ENCODE measurements at regions not wholly inside any gene's neighbourhood (a gene's known extent, or its start where the extent isn't known, plus 50 kb on each side); places are given as distances from the start of the nearest gene placed in this dataset.

DNA sequence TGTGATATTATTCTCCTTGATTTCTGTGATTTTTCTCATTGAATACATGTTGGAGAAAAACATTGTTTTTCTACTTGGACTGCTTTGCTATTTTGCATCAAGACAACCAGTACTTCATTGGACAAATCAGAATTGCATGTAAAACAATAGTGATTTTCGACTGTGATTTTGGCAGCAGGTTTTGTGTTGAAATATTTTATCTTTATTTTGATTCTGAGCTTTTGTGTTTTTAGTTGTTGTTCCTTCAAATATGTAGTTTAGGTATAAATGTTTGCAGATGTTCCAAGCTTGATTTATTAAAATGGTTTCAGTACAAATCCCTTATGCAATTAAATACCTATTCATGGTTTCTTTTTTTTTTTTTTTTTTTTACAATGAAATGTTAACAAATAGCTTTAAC is 754.1 kb downstream of the DOK5 start:
- DNase-seq, result no peak

DNA sequence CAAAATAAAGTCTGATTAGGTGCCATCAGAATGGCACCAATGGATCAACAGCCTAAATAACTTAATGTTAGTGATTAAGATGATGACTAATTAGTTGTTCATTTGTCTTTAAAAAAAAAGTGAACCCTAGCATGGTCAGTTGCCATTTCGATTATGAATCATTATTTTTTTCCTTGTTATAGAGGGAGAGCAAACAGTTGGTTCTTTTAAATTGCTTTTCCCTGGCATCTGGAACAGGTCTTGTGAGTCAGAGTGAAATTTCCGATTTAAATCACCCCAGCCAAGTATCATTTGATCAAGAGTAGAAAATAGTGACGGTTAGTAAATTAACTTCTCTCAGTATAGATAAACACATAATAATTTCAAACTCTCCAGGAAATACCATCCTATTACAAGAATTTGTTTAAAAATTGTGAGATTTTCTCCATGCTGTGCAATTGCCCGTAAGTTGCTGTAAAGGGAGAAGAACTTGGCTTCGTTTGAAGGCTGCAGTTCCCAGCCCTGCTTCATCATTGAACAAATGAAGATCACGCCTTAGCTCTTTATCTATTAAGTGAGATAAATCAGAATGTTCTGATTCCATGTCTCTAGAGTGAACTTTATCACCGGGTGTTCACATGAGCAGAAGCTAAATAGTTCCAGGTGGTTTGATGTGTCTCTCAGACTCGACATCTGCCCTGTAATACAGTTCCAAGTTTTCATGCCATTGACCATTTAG is 741.3 kb downstream of the DOK5 start:
- no peaks in the 10 kb centered on the region for H3K4me1 ChIP-seq
- no peaks in the 10 kb centered on the region for H3K36me3 ChIP-seq
- peaks cover 0 to 5% (median 0%) of the 10 kb centered on the region in 4 donors for H3K9me3 ChIP-seq
- no peaks in the 10 kb centered on the region for H3K27me3 ChIP-seq
- no peak for TF ChIP-seq POLR2A (IDR thresholded peaks at IDR 0.05)
- TF ChIP-seq, protein P1, sequence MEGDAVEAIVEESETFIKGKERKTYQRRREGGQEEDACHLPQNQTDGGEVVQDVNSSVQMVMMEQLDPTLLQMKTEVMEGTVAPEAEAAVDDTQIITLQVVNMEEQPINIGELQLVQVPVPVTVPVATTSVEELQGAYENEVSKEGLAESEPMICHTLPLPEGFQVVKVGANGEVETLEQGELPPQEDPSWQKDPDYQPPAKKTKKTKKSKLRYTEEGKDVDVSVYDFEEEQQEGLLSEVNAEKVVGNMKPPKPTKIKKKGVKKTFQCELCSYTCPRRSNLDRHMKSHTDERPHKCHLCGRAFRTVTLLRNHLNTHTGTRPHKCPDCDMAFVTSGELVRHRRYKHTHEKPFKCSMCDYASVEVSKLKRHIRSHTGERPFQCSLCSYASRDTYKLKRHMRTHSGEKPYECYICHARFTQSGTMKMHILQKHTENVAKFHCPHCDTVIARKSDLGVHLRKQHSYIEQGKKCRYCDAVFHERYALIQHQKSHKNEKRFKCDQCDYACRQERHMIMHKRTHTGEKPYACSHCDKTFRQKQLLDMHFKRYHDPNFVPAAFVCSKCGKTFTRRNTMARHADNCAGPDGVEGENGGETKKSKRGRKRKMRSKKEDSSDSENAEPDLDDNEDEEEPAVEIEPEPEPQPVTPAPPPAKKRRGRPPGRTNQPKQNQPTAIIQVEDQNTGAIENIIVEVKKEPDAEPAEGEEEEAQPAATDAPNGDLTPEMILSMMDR (IDR thresholded peaks at IDR 0.05), result no peak
- H3K27ac ChIP-seq, result no peak overlapping the region
- 41% methylated on average over 8 of the region's 8 CpGs for WGBS (ENCODE audit: insufficient coverage, low coverage, low lambda C conversion rate, missing lambda C conversion rate)
- intact Hi-C loops (cut with DNase I), result no loop called here
- ATAC-seq (no peak), DNase-seq (no peak)
- no peak overlapping the region for H3K4me3 ChIP-seq

More for the DNA sequence above, 754.1 kb downstream of the DOK5 start:
- Histone ChIP-seq H3K4me1 (no peaks in the 10 kb centered on the region), H3K36me3 (no peaks in the 10 kb centered on the region), H3K27ac (no peak overlapping the region), H3K27me3 (no peaks in the 10 kb centered on the region), H3K4me3 (no peak overlapping the region), H3K9me3 (no peaks in the 10 kb centered on the region)
- TF ChIP-seq, protein P1 (IDR thresholded peaks at IDR 0.05), result no peak
- TF ChIP-seq POLR2A (IDR thresholded peaks at IDR 0.05), result no peak
- no peak for ATAC-seq
- 27% methylated on average over 1 of the region's 1 CpG for WGBS (ENCODE audit: insufficient coverage, low coverage, low lambda C conversion rate, missing lambda C conversion rate)
- intact Hi-C loops (cut with DNase I), result no loop called here

DNA sequence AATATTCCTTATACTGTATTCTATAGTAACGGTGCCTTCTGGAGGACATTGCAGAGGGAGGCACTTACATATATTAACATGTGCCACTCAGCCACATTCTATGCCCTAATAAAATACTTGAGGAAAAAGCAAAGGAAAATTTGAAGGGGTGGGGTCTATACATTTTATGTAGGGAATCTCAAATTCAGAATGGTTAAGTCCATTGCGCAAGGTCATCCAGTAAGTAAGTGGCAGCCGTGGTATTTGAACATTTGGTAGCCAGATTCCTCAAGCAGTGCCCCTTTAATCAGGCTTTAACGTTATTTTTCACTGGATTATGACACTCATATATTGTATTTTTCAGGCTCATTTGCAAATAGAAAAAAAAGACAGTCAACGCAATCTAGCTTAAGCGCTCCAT is 738.3 kb downstream of the DOK5 start:
- 72% methylated on average over 6 of the region's 6 CpGs for WGBS (ENCODE audit: insufficient coverage, low coverage, low lambda C conversion rate, missing lambda C conversion rate)
- no peak overlapping the region for H3K4me3 ChIP-seq
- H3K27ac ChIP-seq, result no peak overlapping the region
- no peaks in the 10 kb centered on the region for H3K27me3 ChIP-seq
- intact Hi-C loops (cut with DNase I), result no loop called here
- TF ChIP-seq, protein P1 (IDR thresholded peaks at IDR 0.05), result no peak
- no peak for TF ChIP-seq POLR2A (IDR thresholded peaks at IDR 0.05)
- H3K9me3 ChIP-seq, result peaks cover 0 to under 1% (median 0%) of the 10 kb centered on the region in 4 donors
- no peak for ATAC-seq
- DNase-seq, result no peak
- H3K36me3 ChIP-seq, result no peaks in the 10 kb centered on the region
- H3K4me1 ChIP-seq, result no peaks in the 10 kb centered on the region

DNA sequence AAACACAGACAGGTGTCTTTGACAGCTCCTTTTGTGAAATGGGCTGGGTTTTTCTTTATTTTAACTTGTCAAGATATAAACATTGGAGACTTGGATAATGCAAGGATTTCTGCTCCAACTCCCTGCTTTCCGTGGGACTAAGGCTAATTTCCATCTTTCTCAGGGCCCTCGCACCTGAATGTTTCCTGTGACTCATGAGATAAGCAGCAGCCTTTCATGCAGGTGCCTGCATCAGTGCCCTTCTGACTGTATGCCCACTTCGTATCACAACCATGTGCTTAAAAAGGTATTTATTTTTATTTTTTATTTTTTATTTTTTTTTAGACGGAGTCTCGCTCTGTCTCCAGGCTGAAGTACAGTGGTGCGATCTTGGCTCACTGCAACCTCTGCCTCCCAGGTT is 736.1 kb downstream of the DOK5 start:
- no peak for TF ChIP-seq POLR2A (IDR thresholded peaks at IDR 0.05)
- TF ChIP-seq, protein P1 (IDR thresholded peaks at IDR 0.05), result no peak
- ATAC-seq (no peak), DNase-seq (no peak)
- Histone ChIP-seq H3K4me3 (no peak overlapping the region), H3K36me3 (no peaks in the 10 kb centered on the region), H3K27ac (no peak overlapping the region), H3K9me3 (no peaks in the 10 kb centered on the region), H3K27me3 (no peaks in the 10 kb centered on the region), H3K4me1 (no peaks in the 10 kb centered on the region)
- WGBS (ENCODE audit: insufficient coverage, low coverage, low lambda C conversion rate, missing lambda C conversion rate), result 56% methylated on average over 6 of the region's 6 CpGs
- intact Hi-C loops (cut with DNase I), result no loop called here

DNA sequence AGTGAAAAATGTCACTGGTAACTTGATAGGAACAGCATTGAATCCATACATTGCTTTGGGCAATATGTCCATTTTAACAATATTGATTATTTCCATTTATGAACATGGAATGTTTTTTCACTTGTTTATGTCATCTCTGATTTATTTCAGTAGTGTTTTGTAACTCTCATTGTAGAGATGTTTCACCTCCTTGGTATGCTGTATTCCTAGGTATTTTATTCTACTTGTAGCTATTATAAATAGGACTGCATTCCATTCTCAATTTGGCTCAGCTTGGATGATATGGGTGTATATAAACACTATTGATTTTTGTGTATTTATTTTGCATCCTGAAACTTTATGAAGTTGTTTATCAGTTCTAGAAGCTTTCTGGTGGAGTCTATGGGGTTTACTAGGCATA is 730.3 kb downstream of the DOK5 start:
- TF ChIP-seq, protein P1 (IDR thresholded peaks at IDR 0.05), result no peak
- TF ChIP-seq POLR2A (IDR thresholded peaks at IDR 0.05), result no peak
- H3K36me3 ChIP-seq, result no peaks in the 10 kb centered on the region
- no peak for DNase-seq
- no peaks in the 10 kb centered on the region for H3K9me3 ChIP-seq
- H3K4me1 ChIP-seq, result no peaks in the 10 kb centered on the region
- no peaks in the 10 kb centered on the region for H3K27me3 ChIP-seq
- ATAC-seq, result no peak
- H3K27ac ChIP-seq, result no peak overlapping the region
- no peak overlapping the region for H3K4me3 ChIP-seq
- intact Hi-C loops (cut with DNase I), result no loop called here
